Activated B cell treated with CpG ODN at 0.5 μM for 24 hours (primary cell): ENCODE measurements at regions not wholly inside any gene's neighbourhood (a gene's known extent, or its start where the extent isn't known, plus 50 kb on each side); places are given as distances from the start of the nearest gene placed in this dataset.

ENCODE experiments used
- ATAC-seq: fragments of 200-7000 bp; cut with Tn5 transposase; one replicate; pipeline ENCODE4 v1.10.0; 2021; ENCODE audit warnings: low read depth, mild to moderate bottlenecking, moderate library complexity
- CTCF ChIA-PET: fragments of 350-600 bp; sonication (Branson Sonifier 250); formaldehyde crosslinking; loops from one replicate; lab custom pipeline; 2021; ENCODE audit warnings: antibody characterized with exemption; lab: Charles Lee
- POLR2A ChIA-PET: fragments of 350-600 bp; sonication (Branson Sonifier 250); formaldehyde crosslinking; loops from one replicate; lab custom pipeline; 2021; ENCODE audit warnings: antibody characterized with exemption; lab: Charles Lee
- DNase-seq: peaks from one replicate; pipeline ENCODE4 v3.0.0; 2022
- H3K27ac Mint-ChIP-seq: one replicate; pipeline ENCODE4 v1.8.0; 2020; ENCODE audit warnings: mixed read lengths
- H3K27me3 Mint-ChIP-seq: one replicate; pipeline ENCODE4 v1.8.0; 2021; ENCODE audit warnings: mixed read lengths
- H3K36me3 Mint-ChIP-seq: one replicate; pipeline ENCODE4 v1.8.0; 2021; ENCODE audit warnings: low read depth, mixed read lengths
- H3K4me1 Mint-ChIP-seq: one replicate; pipeline ENCODE4 v1.8.0; 2021; ENCODE audit warnings: mixed read lengths
- H3K4me3 Mint-ChIP-seq: one replicate; pipeline ENCODE4 v1.8.0; 2020; ENCODE audit warnings: mild to moderate bottlenecking, mixed read lengths
- H3K9me3 Mint-ChIP-seq: one replicate; pipeline ENCODE4 v1.8.0; 2020; ENCODE audit warnings: mixed read lengths
- intact Hi-C: fragments of 100-400 bp; cut with micrococcal nuclease; formaldehyde crosslinking; loops from one replicate; pipeline ENCODE4 v1.15.1; 2024
- TF ChIP-seq, protein P1 (sequence below): fragments of 200-600 bp; IDR thresholded peaks from one replicate; pipeline ENCODE4 v1.8.0; 2022; ENCODE audit warnings: antibody characterized with exemption, mild to moderate bottlenecking

GRCh38 chr5:159792180-159792579 lies 124.1 kb upstream of the ADRA1B start:
- CTCF ChIA-PET: no interaction called here
- no peak for DNase-seq
- Mint-ChIP-seq H3K27me3 (peaks cover 7% of the 10 kb centered on the region), H3K9me3 (no peaks in the 10 kb centered on the region), H3K36me3 (no peaks in the 10 kb centered on the region), H3K4me3 (no peak overlapping the region), H3K4me1 (no peaks in the 10 kb centered on the region), H3K27ac (no peak overlapping the region)
- TF ChIP-seq, protein P1, sequence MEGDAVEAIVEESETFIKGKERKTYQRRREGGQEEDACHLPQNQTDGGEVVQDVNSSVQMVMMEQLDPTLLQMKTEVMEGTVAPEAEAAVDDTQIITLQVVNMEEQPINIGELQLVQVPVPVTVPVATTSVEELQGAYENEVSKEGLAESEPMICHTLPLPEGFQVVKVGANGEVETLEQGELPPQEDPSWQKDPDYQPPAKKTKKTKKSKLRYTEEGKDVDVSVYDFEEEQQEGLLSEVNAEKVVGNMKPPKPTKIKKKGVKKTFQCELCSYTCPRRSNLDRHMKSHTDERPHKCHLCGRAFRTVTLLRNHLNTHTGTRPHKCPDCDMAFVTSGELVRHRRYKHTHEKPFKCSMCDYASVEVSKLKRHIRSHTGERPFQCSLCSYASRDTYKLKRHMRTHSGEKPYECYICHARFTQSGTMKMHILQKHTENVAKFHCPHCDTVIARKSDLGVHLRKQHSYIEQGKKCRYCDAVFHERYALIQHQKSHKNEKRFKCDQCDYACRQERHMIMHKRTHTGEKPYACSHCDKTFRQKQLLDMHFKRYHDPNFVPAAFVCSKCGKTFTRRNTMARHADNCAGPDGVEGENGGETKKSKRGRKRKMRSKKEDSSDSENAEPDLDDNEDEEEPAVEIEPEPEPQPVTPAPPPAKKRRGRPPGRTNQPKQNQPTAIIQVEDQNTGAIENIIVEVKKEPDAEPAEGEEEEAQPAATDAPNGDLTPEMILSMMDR: no peak
- ATAC-seq: no peak
- POLR2A ChIA-PET: no interaction called here
- intact Hi-C loops: no loop called here

DNA sequence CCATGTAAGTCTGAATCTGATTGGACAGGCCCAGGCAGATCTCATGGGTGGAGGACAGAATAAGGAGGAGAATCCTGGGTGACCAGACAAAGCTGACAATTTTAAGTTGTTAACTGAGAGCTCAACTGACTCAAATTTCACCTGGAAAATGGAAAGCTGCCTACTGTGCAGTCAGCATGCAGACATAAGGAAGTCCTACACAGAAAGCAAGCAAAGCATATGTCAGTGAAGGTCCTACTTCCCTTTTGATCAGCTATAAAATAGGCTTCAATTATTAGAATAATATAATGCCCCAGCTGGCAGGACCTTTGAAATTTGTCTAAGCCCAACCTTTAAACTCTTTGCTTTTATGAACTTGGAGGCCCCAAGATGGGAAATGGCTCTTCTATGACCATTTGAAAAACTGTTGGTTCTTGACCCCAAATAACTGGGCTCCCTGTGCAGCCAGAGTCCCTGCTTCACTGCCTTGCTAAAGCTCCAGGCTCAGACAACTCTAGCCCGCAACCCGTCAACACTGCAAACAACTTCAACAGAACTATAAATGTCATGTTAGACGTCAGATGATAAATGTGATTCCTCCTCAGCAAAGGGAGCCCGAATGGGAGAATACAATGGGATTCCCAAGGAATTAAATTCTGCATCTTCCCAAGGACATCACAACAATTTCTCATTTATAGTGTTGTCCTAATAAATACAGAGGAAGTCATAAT lies 118.9 kb upstream of the ADRA1B start:
- Mint-ChIP-seq H3K4me1 (peaks cover 2% of the 10 kb centered on the region), H3K36me3 (no peaks in the 10 kb centered on the region), H3K4me3 (no peak overlapping the region), H3K27me3 (no peaks in the 10 kb centered on the region), H3K9me3 (no peaks in the 10 kb centered on the region), H3K27ac (no peak overlapping the region)
- no peak for DNase-seq
- POLR2A ChIA-PET: no interaction called here
- TF ChIP-seq, protein P1: no peak
- CTCF ChIA-PET: no interaction called here
- intact Hi-C loops: no loop called here
- ATAC-seq: no peak

DNA sequence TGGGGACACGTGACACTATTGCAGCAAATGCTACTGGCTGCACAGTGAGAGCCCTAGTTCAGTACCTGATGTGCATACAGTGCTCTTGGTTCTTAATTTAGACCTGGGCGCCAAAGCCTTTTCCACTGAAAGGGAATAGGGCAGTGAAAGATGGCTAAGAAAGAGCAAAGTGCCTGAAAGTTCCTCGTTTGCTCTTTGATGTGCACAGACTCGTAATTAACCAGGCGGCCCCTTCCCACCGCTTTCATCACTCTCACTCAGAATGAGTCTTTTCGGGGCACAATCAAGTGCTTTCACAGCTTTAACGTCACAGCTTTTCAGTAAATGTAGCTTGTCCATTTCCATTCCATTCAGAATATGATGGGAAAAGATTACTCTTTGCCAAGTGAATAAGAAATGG lies 116.6 kb upstream of the ADRA1B start:
- intact Hi-C loops: no loop called here

GRCh38 chr5:159800131-159800840 lies 116.0 kb upstream of the ADRA1B start:
- Mint-ChIP-seq H3K27ac (no peak overlapping the region), H3K36me3 (no peaks in the 10 kb centered on the region), H3K9me3 (no peaks in the 10 kb centered on the region), H3K4me1 (peaks cover 21% of the 10 kb centered on the region), H3K4me3 (no peak overlapping the region), H3K27me3 (no peaks in the 10 kb centered on the region)
- ATAC-seq: no peak
- CTCF ChIA-PET: no interaction called here
- no peak for DNase-seq
- POLR2A ChIA-PET: no interaction called here
- intact Hi-C loops: no loop called here
- TF ChIP-seq, protein P1: no peak

More for the DNA sequence above, 116.6 kb upstream of the ADRA1B start:
- Mint-ChIP-seq H3K9me3 (no peaks in the 10 kb centered on the region), H3K27me3 (no peaks in the 10 kb centered on the region), H3K27ac (no peak overlapping the region), H3K4me1 (peaks cover 16% of the 10 kb centered on the region), H3K4me3 (no peak overlapping the region), H3K36me3 (no peaks in the 10 kb centered on the region)
- ChIA-PET POLR2A (no interaction called here), CTCF (no interaction called here)
- no peak for DNase-seq
- no peak for ATAC-seq
- TF ChIP-seq, protein P1: no peak

DNA sequence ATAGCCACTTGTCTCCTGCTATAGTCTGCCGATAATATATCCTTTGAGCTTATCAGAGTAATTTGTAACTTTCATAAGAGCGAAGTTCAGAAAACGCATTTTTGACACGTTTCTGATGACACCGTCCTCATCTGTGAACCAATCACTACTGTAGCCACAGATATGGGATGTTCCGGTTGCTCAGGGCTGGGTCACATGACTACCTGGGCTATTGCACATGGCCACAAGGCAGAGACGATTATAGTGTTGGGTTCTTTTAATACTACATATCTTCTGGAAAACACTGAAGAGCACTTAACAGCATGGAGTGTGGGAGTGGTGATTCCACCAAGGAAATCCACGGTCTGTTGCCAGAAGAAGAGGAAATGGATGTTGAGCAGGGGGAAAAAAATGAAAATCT lies 115.0 kb upstream of the ADRA1B start:
- peaks cover 21% of the 10 kb centered on the region for H3K4me1 Mint-ChIP-seq
- DNase-seq: no peak
- H3K27ac Mint-ChIP-seq: no peak overlapping the region
- ATAC-seq: no peak
- H3K9me3 Mint-ChIP-seq: no peaks in the 10 kb centered on the region
- intact Hi-C loops: no loop called here
- TF ChIP-seq, protein P1: no peak
- POLR2A ChIA-PET: no interaction called here
- peaks cover under 1% of the 10 kb centered on the region for H3K27me3 Mint-ChIP-seq
- no peaks in the 10 kb centered on the region for H3K36me3 Mint-ChIP-seq
- CTCF ChIA-PET: no interaction called here
- H3K4me3 Mint-ChIP-seq: no peak overlapping the region
